Stimulated activated CD8-positive, alpha-beta memory T cell treated with anti-CD3 and anti-CD28 coated beads, Interleukin-12 subunit alpha, Interleukin-12 subunit beta, amount 100 ng/mL, for 24 hours (primary cell): ENCODE measurements at regions not wholly inside any gene's neighbourhood (a gene's known extent, or its start where the extent isn't known, plus 50 kb on each side); places are given as distances from the start of the nearest gene placed in this dataset.
"Not testable (repeated sequence)": the region's sequence is repeated elsewhere in the genome, so short reads cannot be mapped to it uniquely, and the experiment has no call there.

Experiments
- DNase-seq: peaks from one replicate; pipeline ENCODE4 v3.0.0-alpha.2; 2020; ENCODE audit errors: extremely low read depth

GRCh38 chr3:110881069-110881468 lies 190.5 kb upstream of the NECTIN3 start:
- no peak for DNase-seq

DNA sequence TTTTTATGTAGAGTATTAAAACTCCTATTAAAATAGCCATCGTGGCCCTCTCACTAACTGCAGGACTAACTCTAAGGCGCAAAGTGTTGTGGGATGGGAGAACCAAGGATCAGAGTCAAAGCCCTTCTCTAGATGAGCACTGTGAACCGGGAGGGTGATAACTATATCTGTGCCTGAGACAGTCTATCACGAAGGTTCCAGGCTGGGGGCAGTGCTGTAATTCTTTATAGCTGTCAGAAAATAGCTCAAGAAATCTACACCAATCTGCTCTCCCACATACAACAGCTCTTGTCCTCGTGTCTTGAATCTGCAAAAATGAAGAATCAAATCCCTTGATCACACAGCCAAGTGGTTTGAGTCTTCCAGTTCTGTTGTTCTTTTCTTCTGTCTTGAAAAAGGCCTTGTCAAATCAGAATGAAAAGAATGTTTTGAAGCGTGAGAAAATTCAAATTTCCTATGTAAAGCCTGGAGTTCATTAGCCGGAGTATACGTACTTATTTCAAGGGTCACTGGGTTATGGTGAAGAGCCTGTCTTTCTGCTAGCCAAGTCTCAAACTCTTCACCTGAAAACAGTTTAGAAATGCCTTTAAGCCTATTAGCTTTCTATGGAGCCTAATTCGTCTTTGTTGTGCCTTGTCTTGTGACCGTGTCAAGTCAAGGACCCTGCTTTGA lies 185.3 kb upstream of the NECTIN3 start:
- no peak for DNase-seq

- DNase-seq: no peak
These were observed 184.4 kb upstream of the NECTIN3 start for GRCh38 chr3:110887176-110887575.

DNA sequence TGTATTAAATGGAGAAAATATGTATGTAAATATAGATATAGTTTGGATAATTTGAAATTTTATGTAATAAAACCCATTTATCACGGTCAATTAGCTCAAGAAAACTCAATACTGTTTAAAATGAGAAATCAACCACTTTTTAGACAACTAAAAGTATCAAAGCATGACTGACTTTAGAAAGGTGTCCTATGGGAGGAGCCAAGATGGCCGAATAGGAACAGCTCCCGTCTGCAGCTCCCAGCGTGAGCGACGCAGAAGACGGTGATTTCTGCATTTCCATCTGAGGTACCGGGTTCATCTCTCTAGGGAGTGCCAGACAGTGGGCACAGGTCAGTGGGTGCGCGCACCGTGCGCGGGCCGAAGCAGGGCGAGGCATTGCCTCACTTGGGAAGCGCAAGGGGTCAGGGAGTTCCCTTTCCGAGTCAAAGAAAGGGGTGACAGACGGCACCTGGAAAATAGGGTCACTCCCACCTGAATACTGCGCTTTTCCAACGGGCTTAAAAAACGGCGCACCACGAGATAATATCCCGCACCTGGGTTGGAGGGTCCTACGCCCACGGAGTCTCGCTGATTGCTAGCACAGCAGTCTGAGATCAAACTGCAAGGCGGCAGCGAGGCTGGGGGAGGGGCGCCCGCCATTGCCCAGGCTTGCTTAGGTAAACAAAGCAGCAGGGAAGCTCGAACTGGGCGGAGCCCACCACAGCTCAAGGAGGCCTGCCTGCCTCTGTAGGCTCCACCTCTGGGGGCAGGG lies 182.8 kb upstream of the NECTIN3 start:
- not testable (repeated sequence) for DNase-seq

DNA sequence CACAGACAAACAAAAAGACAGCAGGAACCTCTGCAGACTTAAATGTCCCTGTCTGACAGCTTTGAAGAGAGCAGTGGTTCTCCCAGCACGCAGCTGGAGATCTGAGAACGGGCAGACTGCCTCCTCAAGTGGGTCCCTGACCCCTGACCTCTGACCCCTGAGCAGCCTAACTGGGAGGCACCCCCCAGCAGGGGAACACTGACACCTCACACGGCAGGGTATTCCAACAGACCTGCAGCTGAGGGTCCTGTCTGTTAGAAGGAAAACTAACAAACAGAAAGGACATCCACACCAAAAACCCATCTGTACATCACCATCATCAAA lies 182.3 kb upstream of the NECTIN3 start:
- DNase-seq: not testable (repeated sequence)

- DNase-seq: no peak
These were observed 177.0 kb upstream of the NECTIN3 start for GRCh38 chr3:110894574-110894973.

DNA sequence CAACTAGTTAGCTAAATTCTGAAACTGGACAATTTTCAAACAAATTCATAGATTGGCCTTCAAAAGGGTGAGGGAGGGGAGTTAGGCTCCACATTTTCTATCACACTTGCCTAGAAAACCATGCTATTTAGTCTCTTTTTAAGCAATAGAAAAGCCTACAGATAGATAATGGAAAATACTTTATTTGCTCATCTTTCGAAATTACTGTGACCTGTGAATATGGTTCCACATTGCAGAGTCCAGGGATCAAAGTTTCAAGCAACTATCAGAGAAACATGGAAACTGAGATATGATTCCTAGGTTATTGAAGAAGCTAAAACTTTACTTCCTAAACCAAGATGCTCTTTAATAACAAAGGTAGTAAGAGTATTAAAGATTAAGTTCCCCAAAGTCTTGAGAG lies 176.6 kb upstream of the NECTIN3 start:
- DNase-seq: no peak

- DNase-seq: no peak
These were observed 174.6 kb upstream of the NECTIN3 start for GRCh38 chr3:110897046-110897445.

DNA sequence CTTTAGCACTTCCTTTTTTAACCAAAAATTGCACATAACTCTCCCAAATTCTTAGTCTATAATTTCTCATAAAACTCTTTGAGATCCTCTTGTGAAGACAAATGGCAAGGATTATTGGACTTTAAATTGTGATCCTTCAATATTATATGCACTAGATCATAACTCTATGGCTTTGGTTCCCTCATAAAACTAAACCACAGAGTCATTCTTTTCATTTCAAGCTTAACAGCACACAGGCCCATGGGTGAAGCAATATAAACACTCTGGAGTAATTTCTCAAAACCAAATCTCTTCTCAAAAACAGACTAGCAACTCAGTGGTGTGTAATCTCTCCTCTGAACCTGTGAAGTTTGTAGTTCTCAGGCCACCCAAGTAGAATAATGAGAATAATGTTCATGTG lies 171.0 kb upstream of the NECTIN3 start:
- no peak for DNase-seq

DNA sequence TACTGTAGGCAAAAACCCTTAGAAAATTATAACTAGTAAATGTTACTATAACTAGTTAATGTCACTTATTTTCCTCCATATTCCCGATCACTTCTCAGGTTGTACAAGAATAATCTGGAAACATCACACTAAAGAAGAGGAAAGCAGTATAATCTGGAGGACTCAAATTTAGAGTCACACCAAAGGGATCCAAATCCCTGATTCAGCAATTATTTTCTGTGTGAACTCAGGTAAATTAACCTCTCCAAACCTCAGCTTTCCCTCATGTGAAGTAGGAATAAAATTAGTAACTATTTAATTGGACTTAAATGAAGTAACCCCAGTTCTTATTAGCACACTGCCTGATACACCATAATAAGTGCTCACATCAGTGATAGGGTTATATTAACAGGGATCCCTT lies 170.1 kb upstream of the NECTIN3 start:
- no peak for DNase-seq

DNA sequence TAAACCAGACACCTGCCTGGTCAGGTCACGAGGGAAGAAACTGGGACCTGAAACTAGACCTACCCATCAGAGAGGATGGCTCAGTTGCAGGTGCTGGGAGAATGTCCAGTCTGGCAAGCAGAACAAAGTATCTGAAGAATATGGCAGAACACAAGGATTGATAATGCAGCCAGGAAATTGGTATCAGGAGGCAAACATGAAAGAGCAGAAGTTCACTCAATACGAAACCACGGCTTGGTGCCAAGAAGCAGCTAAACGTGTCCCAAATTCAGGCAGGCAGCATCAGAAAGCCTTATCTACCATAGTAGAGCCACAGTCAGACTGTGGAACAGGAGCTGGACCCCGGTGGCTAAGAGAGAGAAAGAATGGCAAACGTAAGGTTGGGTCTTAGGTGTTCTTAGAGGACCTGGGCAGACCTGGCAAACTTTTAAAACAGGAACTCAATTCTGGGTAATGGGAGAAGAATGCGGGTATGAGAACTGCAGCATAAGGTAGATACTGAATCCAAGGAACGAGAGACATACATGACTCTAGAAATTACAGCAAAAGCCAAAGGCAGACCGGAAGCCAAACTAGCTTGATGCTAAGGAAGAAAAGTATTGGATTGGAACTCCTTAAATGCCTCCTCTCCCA lies 169.0 kb upstream of the NECTIN3 start:
- no peak for DNase-seq

DNA sequence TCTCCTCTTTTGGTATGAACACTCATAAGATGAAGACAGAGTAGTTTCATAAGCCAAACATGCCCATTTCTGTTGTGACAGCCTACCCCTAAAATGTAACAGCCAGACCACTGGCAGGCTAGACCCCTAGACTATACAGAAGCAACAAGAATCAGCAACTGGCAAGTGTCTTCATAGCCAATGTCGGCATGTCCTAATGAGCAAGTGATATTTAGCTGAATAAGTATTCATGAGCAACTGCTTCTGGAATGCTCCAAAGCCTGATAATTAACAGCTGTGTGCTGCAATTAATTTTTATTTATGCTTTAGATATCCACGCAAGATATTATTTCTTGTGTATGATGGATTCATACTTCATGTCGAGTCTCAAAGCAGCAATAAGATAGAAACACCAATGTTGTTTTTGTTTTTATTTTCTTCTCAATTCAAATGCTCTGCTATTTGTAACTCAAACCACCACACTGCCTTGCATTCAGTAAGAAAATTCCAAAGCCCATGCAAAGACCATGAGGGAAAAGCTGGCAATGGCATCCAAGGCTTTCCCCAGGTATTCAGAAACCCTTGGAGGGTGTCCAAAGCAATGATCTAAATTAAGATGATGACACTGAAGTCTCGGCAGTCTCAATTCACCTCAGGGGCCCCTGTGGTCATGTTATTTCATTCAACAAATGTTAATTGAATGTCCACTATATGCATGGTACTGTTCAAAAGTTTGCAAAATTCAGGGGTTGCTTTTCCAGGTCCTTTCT lies 167.7 kb upstream of the NECTIN3 start:
- DNase-seq: no peak

DNA sequence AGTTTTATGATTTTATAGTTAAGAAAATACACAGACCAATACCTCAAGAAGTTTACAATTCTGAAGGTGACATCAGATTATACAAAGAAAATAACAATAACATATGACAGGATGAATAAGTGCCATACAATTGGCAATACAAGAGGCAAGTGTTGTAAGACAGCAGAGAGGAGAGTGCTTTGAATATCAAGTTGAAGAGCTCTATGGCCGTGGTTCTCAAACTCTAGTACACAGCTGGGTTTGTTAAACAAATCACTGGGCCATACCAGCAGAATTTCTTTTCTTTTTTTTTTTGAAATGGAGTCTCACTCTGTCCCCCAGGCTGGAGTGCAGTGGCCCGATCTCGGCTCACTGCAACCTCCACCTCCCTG lies 167.1 kb upstream of the NECTIN3 start:
- no peak for DNase-seq

DNA sequence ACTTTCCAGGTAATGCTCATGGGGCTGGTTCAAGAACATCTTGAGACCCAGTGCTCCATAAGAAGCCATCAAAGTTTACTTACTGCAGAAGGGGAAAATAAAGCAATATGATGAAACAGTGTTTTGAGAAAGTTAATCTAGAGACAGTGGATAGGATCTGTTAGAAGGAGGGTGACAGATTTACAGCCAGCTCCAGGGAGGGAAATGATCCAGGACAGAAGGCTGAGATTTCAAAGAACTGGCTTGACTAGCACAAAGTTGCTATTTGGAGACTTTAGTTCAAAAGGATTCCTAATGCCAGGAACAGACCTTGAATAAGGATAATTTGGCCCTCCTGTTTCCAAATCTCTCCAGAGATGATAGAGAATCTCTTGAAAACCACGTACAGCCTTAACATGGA lies 166.5 kb upstream of the NECTIN3 start:
- no peak for DNase-seq

DNA sequence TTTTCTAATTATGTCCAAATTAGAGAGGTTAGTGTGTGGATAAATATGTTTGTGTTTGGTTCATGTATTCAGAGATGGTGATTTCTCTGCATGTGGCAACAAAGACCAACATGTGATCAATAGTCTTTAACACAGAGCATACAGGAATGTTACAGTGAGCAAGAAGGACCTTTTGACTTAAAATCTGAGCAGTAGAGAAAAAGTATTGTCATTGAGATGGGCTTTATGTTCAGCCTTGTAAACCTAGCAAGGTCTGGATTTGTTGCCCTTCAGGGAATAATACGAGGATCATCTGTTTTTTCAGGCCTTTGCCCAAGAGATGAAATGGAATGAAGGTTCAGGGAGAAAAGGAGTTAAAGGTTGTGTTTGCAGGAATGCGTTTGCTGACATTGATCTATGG lies 161.8 kb upstream of the NECTIN3 start:
- no peak for DNase-seq

DNA sequence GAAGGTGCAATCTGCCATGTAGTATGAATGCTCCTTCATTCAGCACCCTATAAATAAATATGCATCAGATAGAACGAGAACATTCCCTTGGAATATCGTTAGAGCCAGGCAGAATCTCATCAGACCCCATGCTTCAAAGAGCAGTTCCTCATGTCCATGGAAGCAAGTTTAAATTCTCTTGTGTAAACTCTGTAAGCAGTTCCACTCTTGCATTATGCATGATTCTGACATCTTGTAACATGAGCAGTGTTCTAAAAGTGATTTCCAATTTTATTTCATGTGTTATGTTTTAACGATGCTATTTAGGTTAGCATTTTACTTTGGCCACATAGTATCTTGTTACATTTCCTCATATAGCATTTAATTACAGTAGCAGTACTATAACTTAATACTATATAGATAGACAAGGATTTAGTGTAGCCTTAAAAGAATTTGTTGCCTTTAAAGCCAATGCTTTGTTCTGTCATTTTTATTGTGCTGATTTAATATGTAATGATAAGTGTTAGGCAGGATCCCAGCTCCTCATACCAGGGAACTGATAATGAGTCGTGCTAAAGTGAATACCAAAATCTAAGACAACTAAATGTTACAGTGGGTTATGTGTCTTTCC lies 161.2 kb upstream of the NECTIN3 start:
- no peak for DNase-seq

DNA sequence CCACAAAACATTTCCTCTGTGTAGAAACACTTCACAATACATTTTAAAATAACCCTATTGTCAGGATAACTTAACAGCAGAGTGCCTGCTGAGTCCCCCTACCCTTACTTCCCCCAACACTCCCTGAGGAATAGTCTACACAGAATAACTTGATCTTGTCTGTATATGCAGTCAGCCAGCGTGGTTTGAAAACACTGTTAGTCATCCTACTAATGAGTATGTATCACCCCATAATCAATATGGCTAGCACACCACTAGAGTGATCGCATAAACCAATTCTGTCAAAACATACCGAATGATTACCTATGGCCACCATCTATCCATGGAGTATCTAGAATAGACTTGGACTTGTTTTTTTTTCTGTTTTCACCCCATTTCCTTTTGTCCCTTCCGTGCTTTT lies 152.7 kb upstream of the NECTIN3 start:
- DNase-seq: no peak

DNA sequence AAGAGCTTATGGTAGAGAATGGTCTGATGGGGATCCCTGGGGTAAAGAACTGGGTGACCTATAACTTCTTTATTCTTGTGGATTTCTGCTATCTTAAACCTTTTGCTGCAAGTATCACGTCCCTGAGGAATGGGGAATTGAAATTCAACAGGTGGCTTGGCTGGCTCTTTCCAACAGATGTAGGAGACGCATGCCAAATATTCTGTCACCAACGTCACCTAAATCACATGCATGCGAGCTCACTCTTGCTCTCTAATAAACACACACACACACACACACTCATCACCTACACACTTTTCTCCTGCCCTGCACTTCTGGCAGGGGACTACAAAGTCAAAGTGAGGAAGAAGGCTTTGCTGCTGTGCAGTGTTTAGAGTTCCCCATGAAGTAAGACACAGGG lies 145.8 kb upstream of the NECTIN3 start:
- DNase-seq: no peak

DNA sequence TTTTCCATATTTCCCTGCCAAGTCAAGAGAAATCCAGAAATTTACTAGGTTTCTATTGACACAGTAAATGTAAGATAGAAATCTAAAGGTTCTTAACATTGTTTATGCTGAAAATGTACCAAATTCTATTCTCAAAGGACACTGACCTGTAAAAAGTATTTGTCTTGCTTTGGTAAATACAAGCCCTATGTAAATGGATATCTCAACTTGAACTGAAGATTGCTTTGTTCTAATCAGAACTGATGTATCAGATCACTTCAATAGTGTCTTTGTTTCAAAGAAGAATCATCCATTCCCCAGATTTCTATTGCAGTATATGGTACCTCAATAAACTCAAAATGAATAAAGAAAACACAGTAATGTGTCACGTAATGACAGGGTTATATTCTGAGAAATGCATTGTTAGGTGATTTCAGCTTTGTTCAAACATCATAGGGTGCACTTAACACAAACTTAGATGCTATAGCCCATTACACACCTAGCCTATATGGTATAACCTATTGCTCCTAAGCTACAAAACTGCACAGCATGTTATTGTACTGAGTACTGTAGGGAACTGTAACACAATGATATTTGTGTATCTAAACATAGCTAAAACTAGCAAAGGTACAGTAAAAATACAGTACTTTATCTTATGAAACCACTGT lies 143.5 kb upstream of the NECTIN3 start:
- no peak for DNase-seq

DNA sequence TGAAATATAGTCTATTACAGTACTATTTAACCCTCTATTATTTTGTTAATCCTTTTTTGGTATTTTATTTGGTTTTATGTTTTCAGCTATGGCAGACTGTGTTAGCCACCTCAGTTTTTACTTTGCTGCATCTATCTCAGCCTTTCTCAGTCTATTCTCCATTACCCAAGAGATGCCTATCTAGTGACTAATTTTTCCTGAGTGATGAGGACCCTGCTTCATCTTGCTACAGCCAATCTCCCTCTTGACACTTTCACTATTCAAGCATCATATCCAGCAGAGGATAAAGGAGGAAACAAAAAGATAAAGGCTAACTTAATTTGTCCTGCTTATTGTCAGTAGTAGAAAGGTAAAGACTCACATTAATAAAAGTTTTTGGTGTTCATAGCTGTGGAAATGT lies 141.8 kb upstream of the NECTIN3 start:
- DNase-seq: no peak

GRCh38 chr3:110932567-110932966 lies 139.0 kb upstream of the NECTIN3 start:
- DNase-seq: no peak
